ENCODE measurements at regions not wholly inside any gene's neighbourhood (a gene's known extent, or its start where the extent isn't known, plus 50 kb on each side); places are given as distances from the start of the nearest gene placed in this dataset.

DNA sequence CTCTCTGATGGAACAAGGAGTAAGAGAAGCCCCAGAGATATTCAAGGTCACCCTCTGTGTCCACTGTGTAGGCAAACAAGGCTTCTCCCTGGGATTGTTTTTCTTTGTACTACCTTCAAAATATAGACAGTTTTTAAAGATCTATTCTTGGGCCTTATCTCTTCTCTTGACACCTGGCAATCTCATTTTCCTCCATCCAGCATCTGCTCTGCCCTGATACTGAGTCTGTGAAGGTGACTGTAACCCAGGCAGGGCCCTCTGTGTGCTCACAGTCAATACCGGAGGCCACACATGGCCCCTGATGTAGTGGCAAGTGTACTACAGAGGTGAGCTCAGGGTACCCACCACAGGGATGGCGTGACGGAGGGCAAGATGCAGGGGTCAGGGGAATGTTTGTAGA lies 221.1 kb downstream of the SNX10 start:
- no peak for TF ChIP-seq HDGF (IDR thresholded peaks at IDR 0.05; ENCODE audit: borderline replicate concordance)
- TF ChIP-seq CTBP1 (IDR thresholded peaks at IDR 0.05; ENCODE audit: borderline replicate concordance) = no peak
- no peak for TF ChIP-seq SUZ12 (IDR thresholded peaks at IDR 0.05)
- no peak for TF ChIP-seq ELF4 (IDR thresholded peaks at IDR 0.05)
- no peak for TF ChIP-seq FOXK2 (IDR thresholded peaks at IDR 0.05)
- no peak for TF ChIP-seq FOXM1 (IDR thresholded peaks at IDR 0.05; ENCODE audit: borderline replicate concordance)
- TF ChIP-seq FOXA1 (IDR thresholded peaks at IDR 0.05) = no peak
- TF ChIP-seq, protein P1, sequence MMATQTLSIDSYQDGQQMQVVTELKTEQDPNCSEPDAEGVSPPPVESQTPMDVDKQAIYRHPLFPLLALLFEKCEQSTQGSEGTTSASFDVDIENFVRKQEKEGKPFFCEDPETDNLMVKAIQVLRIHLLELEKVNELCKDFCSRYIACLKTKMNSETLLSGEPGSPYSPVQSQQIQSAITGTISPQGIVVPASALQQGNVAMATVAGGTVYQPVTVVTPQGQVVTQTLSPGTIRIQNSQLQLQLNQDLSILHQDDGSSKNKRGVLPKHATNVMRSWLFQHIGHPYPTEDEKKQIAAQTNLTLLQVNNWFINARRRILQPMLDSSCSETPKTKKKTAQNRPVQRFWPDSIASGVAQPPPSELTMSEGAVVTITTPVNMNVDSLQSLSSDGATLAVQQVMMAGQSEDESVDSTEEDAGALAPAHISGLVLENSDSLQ (IDR thresholded peaks at IDR 0.05) = no peak
- no peak for TF ChIP-seq SP1 (IDR thresholded peaks at IDR 0.05)
- TF ChIP-seq LEF1 (IDR thresholded peaks at IDR 0.05; ENCODE audit: borderline replicate concordance) = no peak
- TF ChIP-seq BHLHE40 (IDR thresholded peaks at IDR 0.05; ENCODE audit: borderline replicate concordance) = no peak
- no peak for TF ChIP-seq TARDBP (IDR thresholded peaks at IDR 0.05)
- TF ChIP-seq ARNT (IDR thresholded peaks at IDR 0.05) = no peak
- TF ChIP-seq NFRKB (IDR thresholded peaks at IDR 0.05) = no peak

Measured in HEK293T (cell line).